ENCODE measurements at regions not wholly inside any gene's neighbourhood (a gene's known extent, or its start where the extent isn't known, plus 50 kb on each side); places are given as distances from the start of the nearest gene placed in this dataset.

- TF ChIP-seq MYPOP (CRISPR knock-in tag; IDR thresholded peaks at IDR 0.05), result no peak
- TF ChIP-seq JUN (CRISPR knock-in tag; IDR thresholded peaks at IDR 0.05), result no peak
- no peak for TF ChIP-seq CTCF (CRISPR knock-in tag; IDR thresholded peaks at IDR 0.05)
- no peak for TF ChIP-seq NR2F2 (IDR thresholded peaks at IDR 0.05; ENCODE audit: borderline replicate concordance, low read depth)
- TF ChIP-seq AGO2 (optimal IDR thresholded peaks at IDR 0.05; ENCODE audit: low read depth, low read length), result no peak
Measured at GRCh38 chr14:86193756-86194155, 663.8 kb downstream of the FLRT2 start.
